Pulmonary artery endothelial cell (primary cell): ENCODE measurements at regions not wholly inside any gene's neighbourhood (a gene's known extent, or its start where the extent isn't known, plus 50 kb on each side); places are given as distances from the start of the nearest gene placed in this dataset.
A peak's percentile ranks its signal among the peaks of the same experiment; 100 is the strongest.

Experiments used
- DNase-seq: peaks from one replicate; pipeline ENCODE4 v3.0.0-alpha.2; 2011; ENCODE audit warnings: low read depth, low spot score

DNA sequence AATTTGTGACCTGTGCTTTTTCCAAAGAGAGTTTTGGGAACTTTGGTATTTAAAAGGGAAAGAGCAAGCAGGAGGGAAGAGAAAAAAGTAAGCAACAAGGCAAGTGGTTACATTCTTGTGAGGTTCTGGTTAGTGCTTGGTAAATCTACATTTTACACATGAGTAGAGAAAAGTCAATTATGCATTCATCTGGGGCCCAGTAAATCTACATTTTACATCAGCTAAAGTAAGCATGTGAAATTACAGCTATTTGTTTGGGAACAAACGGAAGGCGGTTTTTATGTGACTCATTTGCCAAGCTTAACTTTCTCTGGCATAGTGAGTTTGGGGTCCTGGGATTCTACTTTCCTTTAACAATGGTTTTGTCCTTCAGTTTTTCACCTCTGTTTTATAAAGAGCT lies 102.2 kb downstream of the SNX18 start:
- no peak for DNase-seq

DNA sequence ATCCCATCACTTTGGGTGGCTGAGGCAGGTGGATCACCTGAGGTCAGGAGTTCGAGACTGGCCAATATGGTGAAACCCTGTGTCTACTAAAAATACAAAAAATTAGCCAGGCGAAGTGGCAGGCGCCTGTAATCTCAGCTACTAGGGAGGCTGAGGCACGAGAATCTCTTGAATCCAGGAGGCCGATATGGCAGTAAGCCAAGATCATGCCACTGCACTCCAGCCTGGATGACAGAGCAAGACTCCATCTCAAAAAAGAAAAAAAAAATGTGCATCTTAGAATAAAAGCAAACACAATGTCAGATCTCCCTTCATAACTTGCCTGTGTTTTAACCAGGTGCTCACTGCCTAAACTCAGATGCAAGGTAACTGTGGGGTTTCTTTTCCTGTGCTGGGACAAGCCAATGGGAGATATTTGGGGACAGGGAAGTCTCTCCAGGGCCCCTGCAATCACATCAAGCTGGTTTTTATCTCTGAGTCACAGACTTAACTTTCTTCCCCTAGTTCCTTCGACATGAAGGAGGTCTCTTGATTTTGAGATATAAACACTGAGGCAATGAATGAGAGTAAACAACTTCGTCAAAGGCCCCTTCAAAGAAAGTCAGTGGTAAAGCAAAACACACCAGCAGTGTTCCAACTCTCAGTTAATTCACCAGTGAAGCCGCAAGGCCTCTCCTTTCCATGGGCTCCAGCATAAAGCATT lies 99.1 kb downstream of the SNX18 start:
- no peak for DNase-seq

DNA sequence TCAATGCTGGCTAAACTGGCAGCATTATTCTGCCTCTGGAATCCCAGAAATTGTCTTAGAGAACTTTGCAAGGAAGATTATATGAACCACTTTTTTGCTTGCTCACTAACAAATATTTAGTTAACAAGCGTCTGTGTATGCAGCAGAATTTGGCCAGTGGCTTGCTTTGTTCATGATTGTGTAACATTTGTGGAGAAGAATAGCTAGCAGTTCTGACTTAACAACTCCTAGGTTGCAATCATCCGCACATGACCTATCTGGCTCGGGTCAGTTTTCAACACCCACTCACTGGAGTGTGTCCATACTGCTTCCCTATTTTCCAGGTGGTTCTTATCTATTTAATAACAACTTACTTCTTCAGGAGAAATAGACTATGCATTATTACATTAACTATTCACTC lies 98.5 kb downstream of the SNX18 start:
- DNase-seq = no peak

DNA sequence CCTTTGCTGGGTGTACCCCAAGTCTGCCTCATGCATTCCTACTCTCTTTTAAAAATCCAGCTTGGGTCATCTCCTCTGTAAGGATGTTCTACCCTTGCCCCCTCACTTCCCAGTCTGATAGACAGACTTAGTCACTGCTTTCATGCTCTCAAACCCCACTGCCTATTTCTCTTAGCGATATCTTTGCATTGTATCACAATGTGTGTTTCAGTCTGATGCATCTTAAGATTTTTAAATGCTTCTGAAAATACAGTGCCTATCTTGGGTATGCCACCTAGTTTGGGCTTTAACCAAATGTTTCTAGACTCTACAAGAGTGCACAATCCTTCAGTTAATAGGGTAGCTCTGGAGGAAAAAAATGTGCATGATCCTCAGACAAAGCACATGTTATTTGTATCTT lies 97.8 kb downstream of the SNX18 start:
- DNase-seq = no peak

DNA sequence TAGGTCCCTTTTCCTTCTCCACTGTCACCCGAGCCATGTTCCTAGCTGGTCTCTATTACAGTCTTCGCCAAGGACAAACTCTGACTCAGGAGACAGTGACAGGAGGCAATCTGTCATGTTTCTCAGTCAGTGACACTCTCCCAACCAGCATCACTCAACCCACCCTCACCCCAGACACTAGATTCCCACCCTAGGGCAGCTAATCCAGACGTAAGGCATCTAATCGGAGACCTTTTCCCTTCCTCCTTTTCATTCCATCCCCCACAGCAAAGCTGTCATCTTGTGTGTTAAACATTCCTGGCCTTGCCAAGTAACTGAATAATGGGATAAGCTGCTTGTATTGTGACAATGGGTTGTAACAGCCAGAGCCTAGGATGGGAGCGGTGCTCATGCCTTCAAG lies 95.2 kb downstream of the SNX18 start:
- no peak for DNase-seq

DNA sequence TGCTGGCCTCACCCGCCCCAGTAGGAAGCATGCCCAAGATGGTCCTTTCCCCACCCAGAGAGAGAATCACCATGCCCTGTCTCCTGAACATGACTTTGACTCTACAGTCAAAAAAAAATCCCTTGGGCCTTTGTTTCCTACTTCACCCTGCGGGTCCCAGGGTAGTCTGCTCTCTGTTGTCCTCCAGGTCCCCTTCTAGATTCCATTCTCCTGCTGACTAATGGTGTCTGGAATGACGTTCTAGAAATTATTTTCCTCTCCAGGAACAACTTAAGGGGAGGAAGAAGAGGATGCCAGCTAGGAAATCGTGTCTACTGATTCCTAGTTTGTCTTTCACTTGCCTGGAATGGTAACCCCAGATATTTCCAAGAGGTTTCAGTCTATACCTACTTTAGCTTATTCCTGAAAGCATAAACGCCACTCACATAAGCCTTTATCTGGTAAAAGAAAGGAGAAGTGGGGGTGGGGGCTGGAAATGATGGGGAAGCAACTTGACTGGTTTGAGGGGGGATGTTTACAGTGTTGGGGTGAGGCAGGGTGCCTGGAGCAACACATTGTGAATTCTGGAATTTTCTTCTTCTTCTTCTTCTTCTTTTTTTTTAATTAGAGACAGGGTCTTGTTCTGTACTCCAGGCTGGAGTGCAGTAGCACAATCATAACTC lies 93.9 kb downstream of the SNX18 start:
- peak; percentile 8 for DNase-seq

DNA sequence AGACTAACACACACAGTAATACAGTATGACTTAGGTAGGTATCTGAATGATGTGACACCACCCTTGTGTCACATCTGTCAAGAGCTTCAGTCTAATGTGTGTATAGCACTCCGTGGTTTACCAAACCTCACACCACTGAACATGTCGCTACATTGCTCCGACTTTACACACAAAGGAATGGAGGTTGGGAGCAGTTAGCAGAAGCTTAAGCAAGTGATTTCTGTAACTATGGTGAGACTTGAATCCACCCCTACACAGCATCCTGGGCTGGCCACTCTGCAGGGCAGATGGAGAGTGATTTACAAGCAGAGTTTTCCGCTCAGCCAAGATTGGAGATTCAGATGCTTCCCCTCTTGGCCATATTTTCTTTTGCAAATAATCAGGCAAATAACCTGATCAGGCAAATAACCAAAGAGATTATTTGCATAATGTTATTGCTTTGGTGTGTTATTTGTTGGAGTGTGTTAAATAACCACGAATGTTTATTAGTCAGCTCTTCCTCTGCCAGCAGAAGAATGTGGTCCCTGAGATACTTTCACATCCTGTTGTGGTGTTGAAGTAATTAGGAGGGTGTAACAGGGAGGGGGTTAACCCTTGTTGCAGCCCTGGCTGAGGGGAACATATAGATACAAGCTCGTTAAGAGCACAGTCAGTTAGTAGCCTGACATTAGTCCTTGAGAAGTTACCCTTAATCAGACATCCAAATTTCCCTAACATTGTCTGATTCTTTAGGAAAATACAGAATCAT lies 92.8 kb downstream of the SNX18 start:
- DNase-seq = peak; percentile 13

DNA sequence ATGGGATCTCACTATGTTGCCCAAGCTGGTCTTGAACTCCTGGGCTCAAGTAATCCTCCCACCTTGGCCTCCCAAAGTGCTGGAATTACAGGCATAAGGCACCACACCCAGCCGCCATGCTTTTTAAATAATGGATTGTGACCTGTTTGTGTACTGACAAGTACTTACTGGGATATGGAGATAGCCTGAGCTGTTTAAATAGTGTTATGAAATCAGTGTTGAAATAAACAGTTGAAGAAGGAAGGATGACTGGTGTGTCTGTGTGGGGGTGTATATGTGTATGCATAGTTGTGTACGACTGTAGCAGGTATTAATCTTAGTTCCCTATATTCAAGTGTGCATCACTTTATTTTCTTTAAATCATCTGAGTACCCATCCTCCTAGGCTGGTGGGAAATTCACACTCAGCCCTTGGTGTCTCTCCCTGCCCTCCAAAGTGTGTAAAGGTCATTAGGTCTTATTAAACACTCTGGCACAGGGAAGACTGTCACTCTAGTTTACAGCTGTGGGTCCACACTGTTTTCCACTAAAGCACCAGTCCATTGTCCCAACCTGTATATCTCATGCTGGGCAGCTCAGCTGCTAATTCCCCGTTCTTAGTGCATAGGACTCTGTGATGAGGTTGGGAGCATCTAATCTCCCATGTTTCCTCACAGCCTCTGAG lies 91.0 kb downstream of the SNX18 start:
- DNase-seq = no peak

DNA sequence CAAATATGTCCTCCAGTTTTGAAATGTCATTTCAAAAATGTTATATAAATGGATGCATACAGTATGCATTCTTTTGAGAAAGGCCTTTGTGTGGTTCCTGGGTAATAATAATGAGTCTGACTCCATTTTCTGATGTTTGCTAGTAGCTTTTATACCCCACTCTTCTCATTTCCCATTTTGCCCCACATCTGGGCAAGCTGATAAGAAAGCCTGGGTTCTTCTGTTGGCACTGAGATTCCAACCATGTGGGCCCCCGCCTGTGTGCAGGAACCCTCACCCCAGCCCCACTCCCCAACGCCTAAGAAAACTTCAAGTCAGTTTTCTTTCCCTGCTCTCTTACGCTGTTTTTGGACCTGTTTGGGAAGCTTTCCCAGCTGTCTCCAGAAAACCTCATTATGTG lies 89.4 kb downstream of the SNX18 start:
- DNase-seq = no peak

DNA sequence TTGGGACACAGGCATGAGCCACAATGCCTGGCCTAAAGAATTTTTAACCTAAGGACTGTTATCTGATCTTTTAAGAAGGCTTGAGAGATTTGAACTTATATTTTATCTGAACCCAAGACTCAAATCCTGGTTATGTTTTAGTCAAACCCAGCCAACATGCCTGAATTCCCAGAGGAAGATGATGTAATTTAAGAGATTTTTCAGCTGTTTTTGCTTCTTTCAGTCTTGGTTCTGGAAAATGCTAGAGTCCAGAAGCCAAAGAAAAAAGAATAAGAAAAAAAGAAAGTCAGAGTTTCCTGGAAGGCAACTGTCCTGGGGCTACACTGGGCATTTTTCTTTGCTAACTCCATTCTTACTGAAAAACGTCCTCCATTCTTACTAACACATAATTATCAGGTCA lies 85.8 kb downstream of the SNX18 start:
- DNase-seq = no peak

DNA sequence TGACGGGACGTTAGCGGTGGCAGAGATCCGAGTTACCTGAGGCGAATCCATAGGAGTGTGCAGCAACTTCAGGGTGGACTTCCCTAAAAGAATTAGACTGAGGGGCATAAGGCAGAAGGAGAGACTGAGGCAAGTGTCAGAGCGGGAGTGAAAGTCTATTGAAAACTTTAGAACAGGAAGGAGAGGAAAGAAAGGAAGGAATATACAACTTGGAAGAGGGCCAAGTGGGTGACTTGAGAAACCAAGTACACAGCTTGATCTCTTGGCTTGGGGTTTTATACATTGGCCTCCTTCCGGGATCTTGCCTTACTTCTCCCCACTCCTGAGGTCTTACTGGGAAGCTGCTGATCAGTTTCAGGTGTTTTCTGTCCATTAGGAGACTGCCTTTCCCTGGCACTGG lies 84.9 kb downstream of the SNX18 start:
- no peak for DNase-seq

DNA sequence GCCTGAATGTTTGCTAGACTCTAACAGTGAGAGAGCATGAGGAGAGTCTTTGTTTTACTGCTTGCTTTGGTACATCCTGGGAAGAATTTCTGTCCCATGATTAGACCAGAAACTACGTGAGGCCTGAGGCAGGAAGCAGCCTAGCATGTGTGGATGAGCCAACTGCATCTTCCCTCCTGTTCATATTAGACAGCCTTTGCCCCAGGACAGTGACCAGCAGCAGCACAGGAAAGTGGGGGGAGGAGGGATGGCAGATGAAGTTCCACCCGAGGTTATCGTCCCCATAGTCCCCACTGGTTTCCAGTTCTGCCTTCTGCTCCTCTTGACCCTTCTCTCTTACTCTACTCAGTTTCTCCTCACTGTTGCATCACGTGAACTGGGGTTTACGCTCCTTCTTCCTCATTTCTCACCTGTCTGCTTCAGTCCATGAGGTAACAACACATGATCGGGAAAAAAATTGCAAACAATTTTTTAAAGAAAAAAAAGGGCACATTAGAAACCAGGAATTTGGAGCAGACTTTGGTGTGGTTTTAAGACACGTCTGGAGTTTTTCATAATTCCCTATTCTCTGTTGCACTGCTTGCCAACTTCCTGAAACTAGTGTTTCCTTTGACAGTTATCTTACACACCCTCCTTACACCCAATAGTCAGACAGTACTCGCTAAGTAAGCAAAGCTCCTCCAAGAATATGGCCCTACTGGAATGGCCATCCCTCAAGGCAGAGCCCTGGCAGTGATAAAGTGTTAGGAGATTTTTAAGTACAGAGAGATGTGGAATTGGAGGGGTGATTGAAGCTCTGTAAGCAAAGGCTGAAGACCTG lies 84.1 kb downstream of the SNX18 start:
- no peak for DNase-seq
